HG02840 (cell line): ENCODE measurements at regions not wholly inside any gene's neighbourhood (a gene's known extent, or its start where the extent isn't known, plus 50 kb on each side); places are given as distances from the start of the nearest gene placed in this dataset.
"Not testable (repeated sequence)": the region's sequence is repeated elsewhere in the genome, so short reads cannot be mapped to it uniquely, and the experiment has no call there.

Experiments
- ATAC-seq: cut with Tn5 transposase; IDR thresholded peaks from one replicate; pipeline ENCODE4 v1.9.1; 2021; ENCODE audit warnings: mild to moderate bottlenecking, moderate library complexity, moderate number of reproducible peaks; ENCODE audit not compliant: unreplicated experiment, low FRiP score

DNA sequence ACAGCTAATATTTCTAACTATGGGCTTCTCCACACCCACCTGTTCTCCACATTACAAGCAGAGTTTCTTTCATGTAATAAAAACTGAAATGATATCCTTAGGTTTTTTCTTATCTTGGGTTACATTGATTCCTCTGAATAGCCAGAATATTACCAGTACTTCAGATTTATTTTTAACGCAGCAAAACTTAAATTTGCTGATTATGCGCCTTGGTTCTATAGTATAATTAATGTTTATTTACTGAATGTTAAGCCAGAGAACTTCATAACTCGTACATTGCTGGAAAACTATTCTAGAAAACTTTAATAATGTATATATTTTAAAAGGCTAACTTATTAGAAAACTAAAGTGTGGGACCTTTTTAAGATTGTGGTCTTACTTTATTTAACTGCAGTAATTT, 577.2 kb downstream of the PRKD1 start:
- no peak for ATAC-seq

DNA sequence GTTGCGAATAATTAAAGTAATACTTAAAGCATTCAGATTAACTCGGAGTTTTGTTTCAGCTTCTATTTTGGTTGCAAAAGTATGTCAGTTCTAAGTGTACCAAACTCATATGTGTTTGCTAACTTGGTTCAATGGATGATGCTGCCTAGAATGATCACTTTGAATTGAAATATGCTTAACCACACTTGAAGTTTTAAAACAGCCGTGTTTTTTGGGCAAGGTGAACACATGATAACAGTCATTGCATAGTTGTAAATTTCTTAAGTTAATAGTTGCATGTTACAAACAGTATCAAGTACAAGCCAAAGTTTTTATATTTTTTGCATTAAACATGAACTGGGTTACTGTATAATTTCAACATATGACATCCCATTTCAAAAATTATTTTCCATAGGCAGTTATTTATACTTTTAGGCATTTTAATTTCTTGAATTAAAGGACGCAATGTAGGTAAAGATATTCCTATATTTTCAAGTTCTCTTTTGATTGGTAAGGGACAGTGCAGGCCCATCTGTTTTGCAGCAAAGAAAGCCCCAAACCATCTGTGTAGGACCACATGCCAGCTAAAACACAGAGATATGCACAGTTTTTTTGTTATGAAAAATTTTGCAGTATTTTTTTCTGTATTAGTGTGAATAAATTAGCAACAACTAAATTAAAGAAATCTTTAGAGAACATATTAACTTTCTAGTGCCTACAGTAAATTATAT, 575.5 kb downstream of the PRKD1 start:
- no peak for ATAC-seq

- ATAC-seq: no peak
Measured at GRCh38 chr14:29352706-29353080, 575.0 kb downstream of the PRKD1 start.

DNA sequence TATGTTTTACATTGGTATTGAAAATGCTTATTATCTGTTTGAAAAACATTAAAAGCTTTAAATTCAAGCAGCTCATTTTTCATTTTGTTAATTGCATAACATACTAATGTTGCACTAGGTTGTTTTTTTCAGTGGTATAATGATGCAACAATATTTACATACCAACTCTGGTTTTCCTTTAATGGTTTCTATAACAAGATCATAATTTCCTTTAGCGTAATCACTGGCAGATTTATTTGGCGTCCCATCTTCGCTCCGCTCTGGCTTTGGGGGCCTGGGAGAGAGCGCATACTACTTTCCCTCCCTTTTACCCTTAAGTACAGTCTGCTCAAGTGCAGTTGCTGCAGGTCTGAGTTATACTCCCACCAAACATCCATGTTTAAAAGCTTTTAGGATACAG, 574.1 kb downstream of the PRKD1 start:
- ATAC-seq: no peak

GRCh38 chr14:29354486-29354885, 573.2 kb downstream of the PRKD1 start:
- ATAC-seq: no peak

- no peak for ATAC-seq
Measured at GRCh38 chr14:29355331-29355730, 572.3 kb downstream of the PRKD1 start.

DNA sequence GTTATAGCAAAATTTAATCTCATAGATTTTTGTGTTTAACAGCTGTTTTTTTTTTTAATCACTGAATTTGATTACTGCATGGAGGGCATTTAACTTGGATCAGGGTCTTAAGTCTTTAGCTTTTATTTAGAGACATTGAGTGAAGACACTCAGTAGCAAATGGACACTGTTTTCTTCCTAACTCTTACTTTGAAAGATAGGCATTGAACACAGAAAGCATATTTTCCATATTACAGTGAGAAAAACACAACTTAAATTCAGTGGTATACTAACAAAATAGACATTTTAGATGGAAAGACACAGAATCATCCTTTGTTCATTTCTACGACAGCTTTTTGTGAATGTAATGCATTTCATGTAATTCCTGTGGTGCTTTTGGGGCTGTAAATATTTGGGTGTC, 571.8 kb downstream of the PRKD1 start:
- no peak for ATAC-seq

DNA sequence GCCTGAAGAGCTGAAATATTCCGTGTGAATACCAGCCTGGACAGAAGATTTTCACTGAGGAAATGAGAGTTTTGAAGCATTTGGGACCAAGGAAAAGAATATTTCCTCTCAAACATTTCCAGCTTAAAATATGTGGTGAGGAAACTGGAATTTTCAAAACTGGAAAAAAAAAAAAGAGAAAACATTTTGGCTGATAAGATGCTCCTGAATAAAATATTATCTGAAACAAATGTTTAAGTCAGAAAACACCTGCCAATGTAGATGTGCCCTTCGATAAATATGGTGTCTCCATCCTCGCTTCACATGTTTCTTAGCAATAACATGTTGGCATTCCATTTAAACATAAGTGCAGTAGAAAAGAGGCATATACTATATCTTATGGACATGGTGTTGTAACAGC, 567.0 kb downstream of the PRKD1 start:
- no peak for ATAC-seq

DNA sequence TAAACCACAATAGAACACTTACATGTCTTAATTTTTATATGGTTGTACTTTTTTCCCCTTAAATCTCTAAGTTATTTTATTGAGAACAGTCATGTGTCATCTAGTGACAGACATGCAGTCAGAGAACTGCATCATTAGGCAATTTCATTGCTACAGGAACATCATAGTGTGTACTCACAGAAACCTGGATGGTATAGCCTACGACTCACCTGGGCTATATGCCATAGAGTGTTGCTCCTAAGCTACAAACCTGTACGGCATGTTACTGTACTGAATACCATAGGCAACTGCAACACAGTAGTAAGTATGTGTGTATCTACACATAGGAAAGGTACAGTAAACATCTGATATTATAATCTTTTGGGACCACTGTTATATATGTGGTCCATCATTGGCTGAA, 557.6 kb downstream of the PRKD1 start:
- ATAC-seq: no peak

DNA sequence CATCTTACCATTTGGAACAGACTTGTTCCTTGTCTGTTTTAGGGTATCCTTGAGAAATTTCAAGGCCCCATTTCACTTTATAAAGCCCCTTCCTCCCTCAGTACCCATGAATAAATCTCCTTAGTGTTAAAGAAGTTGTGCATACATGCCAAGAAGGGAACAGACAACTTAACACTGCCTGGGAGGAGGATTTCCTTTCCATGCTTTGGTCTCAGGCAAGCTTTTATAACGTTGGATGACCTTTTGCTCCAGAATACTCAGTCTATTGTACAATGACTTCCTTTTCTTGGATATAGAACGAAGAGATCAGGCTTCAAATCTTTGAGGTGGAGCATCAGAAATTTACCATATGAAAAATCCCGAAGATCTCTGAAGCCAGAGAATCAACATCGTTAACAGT, 551.4 kb downstream of the PRKD1 start:
- ATAC-seq: no peak

GRCh38 chr14:29380826-29381225, 546.8 kb downstream of the PRKD1 start:
- no peak for ATAC-seq

GRCh38 chr14:29388571-29388970, 539.1 kb downstream of the PRKD1 start:
- no peak for ATAC-seq

DNA sequence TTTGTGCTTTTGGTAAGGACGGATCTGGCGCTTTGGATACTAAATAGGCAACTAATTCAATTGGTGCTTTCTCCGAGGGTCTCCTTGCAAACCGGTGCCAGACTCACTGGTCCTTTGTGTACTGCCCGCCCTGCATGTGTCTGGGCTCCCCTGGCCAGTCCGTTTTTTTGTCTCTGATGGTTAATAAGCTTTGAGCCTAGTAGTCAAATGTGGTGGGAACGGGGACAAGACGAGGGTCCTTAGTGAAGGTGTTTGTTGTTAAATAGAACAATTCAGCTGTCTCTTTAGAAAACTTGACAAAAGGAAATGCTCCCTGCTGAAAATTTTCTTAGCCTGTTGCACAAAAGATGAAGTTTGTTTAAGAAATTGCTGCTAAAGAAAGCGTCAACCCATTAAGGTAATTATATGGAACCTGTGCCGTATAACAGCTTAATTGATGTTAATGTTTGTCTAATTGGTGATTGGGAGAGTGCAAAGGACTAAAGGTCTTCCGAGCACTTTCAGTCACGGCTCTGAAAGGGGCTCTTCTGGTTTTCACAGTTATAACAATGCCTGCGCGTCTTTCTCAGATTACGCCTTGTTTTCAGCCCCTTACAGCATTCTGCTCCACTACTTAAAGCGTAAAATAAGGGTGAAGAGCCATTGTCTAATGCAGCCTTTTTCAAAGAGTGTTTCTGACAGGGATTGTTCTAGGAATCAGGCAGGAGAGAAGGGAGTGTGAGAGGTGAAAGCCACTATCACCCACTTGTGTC, 537.4 kb downstream of the PRKD1 start:
- ATAC-seq: no peak

DNA sequence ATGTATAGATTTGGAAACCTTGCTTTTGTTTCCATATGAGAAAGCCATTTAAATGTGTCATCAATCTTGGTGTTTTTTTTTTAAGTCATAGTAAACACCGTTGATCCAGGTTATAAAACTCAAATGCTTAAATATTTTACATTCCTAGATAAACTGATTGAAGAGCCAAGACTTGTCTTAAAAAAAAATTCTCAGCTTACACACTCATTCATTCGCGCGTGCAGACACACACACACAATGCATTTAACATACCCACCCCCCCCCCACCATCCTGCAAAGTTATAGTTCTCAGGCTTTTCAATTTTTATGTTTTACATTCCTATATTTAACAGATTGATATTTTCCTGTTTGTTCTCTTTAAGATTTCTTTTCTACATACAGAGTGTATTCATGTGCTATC, 536.4 kb downstream of the PRKD1 start:
- no peak for ATAC-seq

DNA sequence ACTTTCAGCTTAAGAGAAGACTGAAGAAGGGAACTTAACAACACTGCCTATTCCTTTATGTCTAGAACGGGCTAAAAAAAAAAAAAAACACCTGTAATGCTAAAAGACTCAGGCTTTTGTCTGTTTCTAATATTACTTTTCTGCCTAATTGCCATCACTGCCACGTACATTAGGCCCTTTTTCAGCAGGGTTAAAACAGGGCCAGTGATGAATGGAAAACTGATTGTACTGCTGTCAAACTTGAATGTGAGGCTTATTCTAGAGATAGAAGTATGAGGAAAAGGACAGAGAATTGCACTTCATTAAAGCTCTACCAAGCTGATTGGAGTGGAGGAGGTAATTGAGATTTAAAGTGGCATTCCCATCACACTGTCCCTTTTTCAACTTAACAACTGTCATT, 535.8 kb downstream of the PRKD1 start:
- no peak for ATAC-seq

GRCh38 chr14:29392287-29392686, 535.4 kb downstream of the PRKD1 start:
- no peak for ATAC-seq

DNA sequence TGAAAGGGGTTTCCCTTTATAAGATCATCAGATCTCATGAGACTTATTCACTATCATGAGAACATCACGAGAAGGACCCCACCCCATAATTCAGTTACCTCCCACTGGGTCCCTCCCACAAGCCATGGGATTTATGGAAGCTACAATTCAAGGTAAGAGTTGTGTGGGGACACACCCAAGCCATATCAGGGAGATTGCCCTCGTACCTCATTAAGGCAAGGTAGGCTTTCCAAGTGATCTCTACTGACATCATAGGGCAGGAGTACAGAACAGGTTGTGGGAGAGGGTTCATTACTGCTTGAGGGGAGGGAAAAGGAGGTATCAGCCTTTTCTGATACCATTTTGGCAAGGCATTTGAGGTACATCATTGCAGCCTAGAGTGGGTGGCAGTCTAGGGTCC, 524.6 kb downstream of the PRKD1 start:
- no peak for ATAC-seq

DNA sequence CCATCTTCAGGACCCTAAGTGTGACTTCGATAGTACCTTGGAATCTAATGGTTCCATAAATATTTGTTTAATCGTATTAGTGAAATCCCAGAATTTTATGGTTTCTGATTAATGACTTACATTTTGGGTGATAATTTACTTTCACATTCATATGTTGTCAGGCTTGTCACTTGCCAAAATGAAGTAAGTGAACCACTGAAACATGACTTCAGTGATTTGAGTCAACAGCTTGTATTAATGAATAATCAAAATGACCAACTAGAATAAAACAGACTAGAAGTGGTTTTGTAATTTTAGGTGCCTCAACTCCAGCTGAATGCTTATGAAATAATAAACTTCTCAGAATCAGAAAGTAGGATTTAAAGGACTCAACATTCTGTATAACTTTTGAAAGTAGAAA, 517.1 kb downstream of the PRKD1 start:
- no peak for ATAC-seq

- ATAC-seq: not testable (repeated sequence)
Measured at GRCh38 chr14:29414931-29415330, 512.7 kb downstream of the PRKD1 start.

GRCh38 chr14:29419736-29420135, 507.9 kb downstream of the PRKD1 start:
- no peak for ATAC-seq

- no peak for ATAC-seq
Measured at GRCh38 chr14:29421156-29421728, 506.4 kb downstream of the PRKD1 start.
